HG03280 (cell line): ENCODE measurements at regions not wholly inside any gene's neighbourhood (a gene's known extent, or its start where the extent isn't known, plus 50 kb on each side); places are given as distances from the start of the nearest gene placed in this dataset.
"Not testable (repeated sequence)": the region's sequence is repeated elsewhere in the genome, so short reads cannot be mapped to it uniquely, and the experiment has no call there.

Source experiments
- ATAC-seq: cut with Tn5 transposase; IDR thresholded peaks from one replicate; pipeline ENCODE4 v1.9.1; 2021; ENCODE audit warnings: mild to moderate bottlenecking, moderate library complexity; ENCODE audit not compliant: unreplicated experiment

GRCh38 chr4:141513866-141514265 is 122.5 kb upstream of the IL15 start:
- ATAC-seq: no peak

GRCh38 chr4:141518222-141518621 is 118.2 kb upstream of the IL15 start:
- no peak for ATAC-seq

- no peak for ATAC-seq
Observed at GRCh38 chr4:141524116-141524515, 112.3 kb upstream of the IL15 start.

- no peak for ATAC-seq
Observed at GRCh38 chr4:141524841-141525240, 111.5 kb upstream of the IL15 start.

- ATAC-seq: no peak
Observed at GRCh38 chr4:141530627-141531026, 105.8 kb upstream of the IL15 start.

- no peak for ATAC-seq
Observed at GRCh38 chr4:141534985-141535384, 101.4 kb upstream of the IL15 start.

GRCh38 chr4:141538001-141538400 is 98.4 kb upstream of the IL15 start:
- ATAC-seq: no peak

GRCh38 chr4:141540643-141541042 is 95.7 kb upstream of the IL15 start:
- no peak for ATAC-seq

GRCh38 chr4:141541851-141542250 is 94.5 kb upstream of the IL15 start:
- no peak for ATAC-seq

- ATAC-seq: no peak
Observed at GRCh38 chr4:141543176-141543575, 93.2 kb upstream of the IL15 start.

- no peak for ATAC-seq
Observed at GRCh38 chr4:141543706-141544105, 92.7 kb upstream of the IL15 start.

- ATAC-seq: no peak
Observed at GRCh38 chr4:141548791-141549190, 87.6 kb upstream of the IL15 start.

GRCh38 chr4:141560056-141560455 is 76.3 kb upstream of the IL15 start:
- ATAC-seq: no peak

- no peak for ATAC-seq
Observed at GRCh38 chr4:141562649-141563048, 73.7 kb upstream of the IL15 start.

- ATAC-seq: no peak
Observed at GRCh38 chr4:141563723-141564122, 72.7 kb upstream of the IL15 start.

- not testable (repeated sequence) for ATAC-seq
Observed at GRCh38 chr4:141564961-141565360, 71.4 kb upstream of the IL15 start.

GRCh38 chr4:141565379-141566089 is 70.8 kb upstream of the IL15 start:
- no peak for ATAC-seq

GRCh38 chr4:141567326-141567915 is 69.0 kb upstream of the IL15 start:
- ATAC-seq: no peak

GRCh38 chr4:141569141-141569540 is 67.2 kb upstream of the IL15 start:
- ATAC-seq: no peak

- no peak for ATAC-seq
Observed at GRCh38 chr4:141570290-141570689, 66.1 kb upstream of the IL15 start.

GRCh38 chr4:141571362-141571761 is 65.0 kb upstream of the IL15 start:
- no peak for ATAC-seq

GRCh38 chr4:141571793-141572192 is 64.6 kb upstream of the IL15 start:
- ATAC-seq: no peak

- no peak for ATAC-seq
Observed at GRCh38 chr4:141573678-141574077, 62.7 kb upstream of the IL15 start.
